Right renal pelvis (tissue), 4 donors: ENCODE measurements at regions not wholly inside any gene's neighbourhood (a gene's known extent, or its start where the extent isn't known, plus 50 kb on each side); places are given as distances from the start of the nearest gene placed in this dataset.

ENCODE experiments used
- DNase-seq, 4 donors: peaks; one replicate each; pipeline ENCODE4 v3.0.0-alpha.2; 2013; ENCODE audit warnings: low read depth in 4 of 4, low spot score in 3 of 4, missing footprints in 1 of 4

DNA sequence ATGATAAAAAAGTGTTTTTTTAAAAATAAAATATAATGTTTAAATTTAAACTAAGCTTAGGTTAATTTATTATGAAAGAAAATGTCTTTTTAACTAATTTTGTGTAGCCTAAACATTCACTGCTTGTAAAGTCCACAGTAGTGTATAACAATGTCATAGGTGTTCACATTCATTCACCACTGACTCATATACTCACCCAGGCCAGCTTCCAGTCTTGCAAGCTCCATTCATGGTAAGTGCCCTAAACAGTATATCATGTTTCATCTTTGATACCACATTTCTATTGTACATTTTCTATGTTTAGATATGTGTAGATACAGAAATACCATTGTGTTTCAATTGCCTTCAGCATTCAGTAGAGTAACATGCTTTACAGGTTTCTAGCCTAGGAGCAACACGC lies 530.3 kb downstream of the EPHA5 start:
- no peak for DNase-seq

DNA sequence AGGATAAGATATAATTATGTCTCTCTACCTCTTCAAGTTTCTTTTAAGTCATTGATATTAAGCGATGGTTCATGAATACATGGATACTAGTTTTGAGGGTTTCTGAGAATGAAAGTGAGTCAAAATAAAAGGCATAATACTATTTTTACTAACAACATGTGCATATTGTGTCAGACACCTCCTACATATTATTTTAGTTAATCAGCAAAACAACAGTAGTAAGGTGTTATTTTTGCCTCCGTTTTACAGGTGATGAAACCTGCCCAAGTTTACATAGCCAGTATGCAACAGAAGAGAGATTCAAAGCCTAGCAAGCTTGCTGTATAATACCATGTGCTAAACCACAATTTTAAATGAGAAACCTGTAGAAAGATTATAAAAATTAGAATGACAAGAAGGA lies 544.1 kb downstream of the EPHA5 start:
- no peak for DNase-seq

DNA sequence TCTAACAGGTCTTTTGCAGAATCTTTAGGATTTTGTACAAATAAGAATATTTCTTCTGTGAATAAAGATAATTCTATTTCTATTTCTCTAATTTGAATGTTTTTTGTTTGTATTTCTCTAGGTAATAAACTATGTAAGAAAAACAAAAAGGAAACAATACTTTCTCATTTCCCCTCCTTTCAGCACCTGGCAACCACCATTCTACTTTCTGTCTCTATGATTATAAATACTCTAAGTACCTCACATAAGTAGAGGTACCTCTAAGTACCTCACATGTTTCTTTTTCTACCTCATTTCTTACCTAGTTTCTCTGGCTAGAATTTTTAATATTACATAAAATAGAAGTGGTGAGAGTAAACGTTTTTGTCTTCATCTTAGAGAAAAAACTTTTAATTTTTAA lies 550.0 kb downstream of the EPHA5 start:
- DNase-seq, result no peak

DNA sequence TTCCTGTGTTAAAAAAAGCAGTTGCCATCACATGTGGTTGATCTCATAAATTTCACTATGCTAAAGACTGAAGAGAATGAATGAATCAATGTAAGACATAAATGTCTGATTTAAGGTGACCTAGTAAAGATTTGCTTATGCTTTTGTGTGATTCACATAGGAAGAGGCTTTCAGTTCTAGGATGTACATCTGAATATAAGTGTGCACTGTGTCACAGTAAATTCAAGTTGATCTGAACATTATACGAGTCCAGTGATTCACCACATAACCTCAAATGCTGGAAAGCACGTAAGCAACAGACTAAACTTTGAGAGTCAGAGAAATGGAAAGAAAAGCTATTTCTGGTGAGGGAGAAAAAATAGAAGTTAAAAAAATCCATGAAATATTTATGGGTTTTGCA lies 567.9 kb downstream of the EPHA5 start:
- DNase-seq, result no peak

DNA sequence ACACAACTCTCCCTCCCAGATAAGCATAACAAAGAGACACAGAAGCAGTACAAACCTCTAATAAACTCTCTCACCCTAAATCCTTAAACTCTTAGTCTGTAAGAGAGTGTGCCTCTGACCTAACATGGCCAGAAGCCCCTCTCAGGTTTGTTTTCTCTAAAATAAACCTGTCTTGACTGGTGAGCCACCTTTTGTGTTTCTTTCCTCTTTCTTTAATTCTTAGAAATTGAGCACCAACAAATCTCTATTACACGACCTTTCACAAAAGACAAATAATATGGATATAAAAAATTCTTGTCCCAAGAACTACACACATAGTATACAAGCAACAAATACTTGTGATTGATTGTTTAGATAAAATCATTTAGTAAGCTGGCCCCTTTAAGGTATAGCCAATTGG lies 573.7 kb downstream of the EPHA5 start:
- DNase-seq, result no peak

DNA sequence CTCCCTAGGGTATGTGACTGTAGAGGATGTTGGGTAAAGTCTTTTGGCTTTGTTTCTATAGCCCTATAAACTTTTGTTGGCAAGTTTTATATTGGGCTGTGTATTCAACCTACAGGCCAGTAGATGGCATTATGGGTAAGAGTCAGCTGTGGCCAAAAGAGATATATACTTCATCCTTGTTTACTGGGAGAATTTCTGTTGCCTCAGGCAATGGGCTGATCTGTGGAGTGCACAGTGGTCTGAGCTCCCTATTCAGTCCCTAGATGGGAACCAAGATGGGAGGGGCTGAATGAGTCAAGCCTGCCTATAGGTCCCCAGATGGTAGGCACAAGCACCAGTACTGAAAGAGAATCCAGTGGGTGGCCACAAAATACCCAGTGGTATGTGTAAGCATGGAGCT lies 580.6 kb downstream of the EPHA5 start:
- no peak for DNase-seq

DNA sequence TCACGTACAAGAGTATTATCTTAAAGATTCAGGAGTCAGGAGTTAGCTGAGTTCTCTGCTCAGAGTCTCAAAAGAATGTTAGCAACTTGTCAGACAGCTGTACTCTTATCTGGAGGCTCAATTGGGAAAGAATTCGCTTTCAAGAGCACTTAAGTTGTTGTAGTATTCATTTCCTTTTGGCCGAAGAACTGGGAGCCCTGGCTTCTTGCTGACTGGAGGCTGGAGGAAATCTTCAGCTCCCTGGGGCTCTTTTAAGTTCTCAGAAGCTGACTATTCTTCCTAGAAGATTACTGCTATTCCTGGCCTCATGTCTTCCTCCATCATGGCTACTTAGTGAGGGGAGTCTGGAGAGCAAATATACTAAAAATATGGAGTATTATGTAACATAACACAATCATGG lies 587.2 kb downstream of the EPHA5 start:
- DNase-seq, result no peak

DNA sequence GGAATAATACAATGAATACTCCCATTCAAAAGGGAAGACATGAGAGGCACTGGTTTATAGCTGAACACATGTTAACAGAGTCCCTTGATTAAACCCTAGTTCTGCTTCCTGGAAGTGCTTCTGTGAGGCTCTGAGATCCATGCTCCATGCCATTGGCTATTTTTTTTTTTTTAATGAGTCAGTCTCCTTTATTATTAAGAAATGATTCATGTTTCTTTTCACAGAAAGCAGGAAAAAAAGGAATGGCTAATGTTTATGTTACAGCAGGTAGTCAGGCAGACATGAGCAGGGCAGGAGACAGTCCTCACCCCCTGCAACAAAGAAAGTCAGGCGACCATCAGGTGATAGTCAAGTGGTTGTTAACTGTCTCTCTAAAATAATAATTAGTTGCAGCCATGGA lies 598.7 kb downstream of the EPHA5 start:
- DNase-seq, result no peak

DNA sequence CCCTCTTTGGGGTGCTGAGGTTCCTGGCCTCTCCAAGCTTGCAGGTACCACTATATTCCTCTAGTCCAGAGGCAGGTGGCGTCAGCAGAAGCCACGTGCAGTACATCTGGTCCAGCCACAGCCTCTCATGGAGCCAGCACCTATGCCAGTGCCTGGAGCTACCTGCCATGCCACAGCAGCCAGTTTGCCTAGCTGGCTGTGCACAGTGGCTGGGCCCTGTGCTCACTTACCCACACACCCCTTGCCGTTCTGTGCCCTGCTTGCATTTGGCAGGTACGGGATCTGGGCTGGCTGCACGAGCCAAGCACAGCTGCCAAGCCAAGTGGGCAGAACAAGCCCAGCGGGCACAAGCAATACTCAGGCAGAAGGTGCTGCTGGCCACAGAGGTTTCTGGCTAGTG lies 601.1 kb downstream of the EPHA5 start:
- no peak for DNase-seq

DNA sequence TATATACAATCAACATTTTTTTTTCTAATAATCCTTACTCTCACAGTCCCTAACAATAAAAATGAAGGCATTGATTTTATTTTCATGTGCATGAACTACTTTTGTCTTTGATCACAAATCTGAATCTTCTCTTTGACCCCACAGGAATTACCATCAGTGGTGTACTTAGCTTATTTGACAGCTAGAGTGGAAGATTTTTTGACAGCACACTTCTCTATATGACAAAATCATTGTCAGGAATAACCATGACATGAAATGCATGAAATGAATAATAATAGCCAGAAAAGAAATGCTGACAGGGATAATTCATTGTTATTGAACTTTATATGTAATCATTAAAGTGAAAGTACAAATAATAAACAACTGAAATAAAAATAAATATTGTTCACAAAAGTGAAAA lies 604.2 kb downstream of the EPHA5 start:
- no peak for DNase-seq

DNA sequence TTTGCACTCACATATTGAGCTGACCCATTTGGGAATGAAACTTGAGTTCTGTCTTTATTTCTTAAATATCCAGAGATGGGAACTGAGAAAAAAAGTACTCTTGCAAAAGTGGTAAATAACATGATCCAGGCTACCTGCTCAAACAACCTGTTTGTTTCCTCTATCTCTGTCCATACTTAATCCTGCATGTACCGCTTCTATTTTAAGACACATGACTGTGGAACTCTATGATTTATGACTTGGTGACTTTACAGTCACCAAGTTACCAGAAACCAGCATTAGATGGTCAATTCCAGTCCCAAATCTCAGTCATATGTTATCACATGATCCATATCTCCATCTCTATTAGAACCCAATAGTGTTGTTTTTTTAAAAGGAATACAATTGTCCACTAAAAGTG lies 606.7 kb downstream of the EPHA5 start:
- DNase-seq, result no peak

DNA sequence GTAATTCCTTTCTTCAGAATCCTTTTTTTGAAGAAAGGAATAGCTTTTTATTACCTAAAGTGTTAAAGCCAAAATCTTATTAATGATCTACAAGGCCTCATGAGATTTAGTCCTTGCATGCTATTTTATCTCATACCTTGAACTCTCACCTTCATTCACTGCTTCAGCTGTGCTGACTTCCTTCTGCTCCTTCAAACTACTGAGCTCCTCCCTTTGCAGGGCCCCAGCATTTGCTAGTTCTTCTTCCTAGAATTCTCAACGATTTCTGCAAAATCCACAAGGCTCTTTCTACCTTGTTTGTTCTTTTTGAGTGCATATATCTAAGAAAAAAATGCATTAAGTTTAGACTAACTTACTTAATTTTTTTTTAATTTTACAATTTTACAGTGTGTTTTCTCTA lies 619.5 kb downstream of the EPHA5 start:
- DNase-seq, result no peak

DNA sequence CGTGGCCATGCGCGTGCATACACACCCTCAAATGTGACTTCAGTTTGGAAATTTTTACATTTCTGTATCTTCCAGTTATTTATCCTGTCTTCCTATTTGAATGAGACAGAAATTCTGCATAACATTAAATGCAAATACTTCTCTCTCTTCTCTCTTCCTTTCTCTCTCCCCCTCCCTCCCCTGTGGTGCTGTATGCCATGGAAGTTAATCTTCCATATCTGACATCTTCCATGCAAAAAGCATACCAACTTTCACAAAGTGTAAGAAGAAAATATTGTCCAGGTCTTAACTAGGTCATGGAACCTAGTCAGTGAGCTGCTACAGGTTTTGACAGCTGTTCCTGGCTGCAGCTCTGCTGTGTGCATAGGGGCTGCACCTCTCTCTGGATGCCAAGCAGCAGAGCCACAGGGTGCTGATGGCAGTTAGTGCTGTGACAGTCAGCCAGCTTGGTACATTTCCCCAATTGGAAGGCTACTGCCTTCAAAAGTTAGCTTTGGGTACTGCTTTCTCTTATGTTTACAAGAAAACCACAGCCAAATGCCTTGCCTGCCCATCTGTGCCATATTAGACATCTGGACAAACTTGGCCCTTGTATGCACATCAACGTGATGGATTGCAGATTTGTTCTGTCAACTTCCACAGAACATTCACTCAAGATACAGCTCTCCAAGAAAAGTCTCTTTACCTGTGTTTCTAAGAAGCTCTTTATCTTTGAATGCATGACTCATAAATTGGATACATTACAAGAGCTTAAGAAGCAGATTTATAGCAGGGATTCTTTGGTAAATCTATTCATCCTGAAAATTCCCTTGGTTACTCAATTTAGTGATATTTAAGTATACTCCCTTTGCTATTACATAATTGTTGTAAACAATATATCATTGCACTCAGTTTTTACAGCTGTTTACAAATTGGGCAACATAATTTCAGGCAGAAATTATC lies 623.8 kb downstream of the EPHA5 start:
- DNase-seq, result no peak

DNA sequence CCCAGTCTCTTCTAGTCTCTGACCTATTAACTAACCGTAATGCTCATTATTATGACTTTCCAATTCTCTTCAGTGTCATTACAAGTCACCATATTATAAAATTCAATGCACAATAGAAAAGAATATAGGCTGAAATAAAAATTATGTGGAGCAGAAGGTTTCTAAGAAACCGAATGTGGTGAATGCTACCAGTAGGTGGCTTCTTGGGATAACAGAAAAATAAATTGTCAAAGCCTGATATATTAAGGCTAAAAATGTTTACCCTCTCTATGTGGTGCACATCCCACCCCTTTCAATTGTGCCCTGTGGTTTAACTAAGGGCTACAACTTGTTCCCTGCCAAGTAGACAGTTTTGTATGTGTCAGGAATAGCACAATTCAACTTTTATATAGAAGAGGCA lies 624.6 kb upstream of the TECRL start:
- no peak for DNase-seq

DNA sequence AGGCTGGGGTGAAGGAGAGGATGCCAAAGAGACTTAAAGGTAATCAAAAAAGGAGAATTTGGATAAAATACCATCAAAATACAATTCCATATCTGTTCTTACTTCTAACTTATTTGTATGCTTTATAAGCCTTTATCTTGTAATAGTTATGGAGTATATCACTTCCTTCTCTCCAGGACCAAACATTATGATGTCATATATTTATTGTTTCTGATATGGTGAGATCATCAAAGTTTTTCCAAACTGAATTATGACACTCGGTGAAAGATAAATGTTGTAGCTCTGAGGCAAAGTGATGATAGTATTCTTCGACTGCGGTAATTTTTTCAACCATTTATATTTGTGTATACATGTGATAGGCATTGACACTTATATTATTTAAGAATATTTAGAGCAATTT lies 619.3 kb upstream of the TECRL start:
- no peak for DNase-seq

DNA sequence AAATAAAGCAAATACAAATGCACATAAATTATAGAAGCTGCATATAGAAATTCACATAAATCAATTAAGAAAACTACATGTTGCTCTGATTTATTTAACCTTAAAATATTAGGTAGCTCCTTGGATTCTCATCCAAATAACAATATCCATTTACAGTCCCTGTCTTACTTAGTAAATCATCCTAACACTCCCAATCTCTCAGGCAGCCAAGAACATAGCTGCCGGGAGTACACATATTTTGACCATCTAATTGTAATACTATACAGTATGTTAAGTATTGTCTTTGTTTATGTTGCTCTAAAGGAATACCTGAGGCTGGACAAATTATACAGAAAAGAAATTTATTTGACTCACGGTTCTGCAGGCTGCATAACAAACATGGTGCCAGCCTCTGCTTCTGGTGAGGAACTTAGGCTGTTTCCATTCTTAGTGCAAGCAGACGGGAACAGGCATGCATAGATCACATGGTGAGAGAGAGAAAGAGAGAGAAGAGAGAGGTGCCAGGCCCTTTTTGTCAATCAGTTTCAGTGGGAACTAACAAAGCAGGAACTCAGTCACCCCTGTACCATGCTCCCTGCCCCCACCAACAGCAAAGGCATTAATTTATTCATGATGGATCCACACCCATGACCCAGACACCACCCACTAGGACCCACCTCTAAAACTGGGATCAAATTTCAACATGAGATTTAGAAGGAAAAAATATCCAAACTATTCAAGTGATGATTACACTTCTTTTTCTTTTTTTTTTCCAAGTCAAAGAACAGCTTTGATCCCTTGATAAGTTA lies 614.8 kb upstream of the TECRL start:
- DNase-seq, result no peak

DNA sequence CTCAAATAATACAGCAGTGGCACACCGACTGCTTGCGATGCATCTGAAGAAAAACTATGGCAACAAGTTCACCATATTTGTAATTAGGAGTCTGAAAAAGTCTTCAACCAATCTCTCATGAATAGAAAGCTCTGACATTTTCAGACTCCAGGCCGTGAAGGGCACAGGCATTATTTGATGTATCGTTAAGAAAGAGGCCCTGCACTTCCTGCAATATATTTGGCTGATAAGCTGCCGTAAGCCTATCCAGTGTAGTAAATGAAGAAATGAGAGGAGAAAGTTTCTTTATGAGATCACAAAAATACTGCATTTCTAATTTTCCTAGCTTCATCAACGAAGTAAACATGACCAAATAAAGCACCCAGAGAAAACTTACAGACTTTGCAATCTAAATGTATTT lies 613.8 kb upstream of the TECRL start:
- DNase-seq, result no peak

DNA sequence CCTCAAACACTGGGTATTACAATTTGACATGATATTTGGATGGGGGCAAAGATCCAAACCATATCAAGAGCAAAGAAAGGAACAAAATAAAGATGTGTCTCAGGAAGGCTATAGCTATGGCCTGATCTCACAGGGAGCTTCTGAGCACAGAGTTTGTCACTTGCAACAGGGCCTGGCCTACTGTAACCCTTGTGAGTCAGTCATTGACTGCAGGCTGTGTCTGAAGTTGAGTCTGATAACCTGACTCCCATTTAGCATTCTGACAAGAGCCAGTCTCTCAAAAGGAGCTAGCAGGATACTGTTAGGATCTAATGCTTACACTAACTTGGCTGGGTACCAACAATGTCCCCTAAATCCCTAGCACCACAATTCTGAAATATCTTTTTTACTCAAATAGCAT lies 612.5 kb upstream of the TECRL start:
- no peak for DNase-seq

DNA sequence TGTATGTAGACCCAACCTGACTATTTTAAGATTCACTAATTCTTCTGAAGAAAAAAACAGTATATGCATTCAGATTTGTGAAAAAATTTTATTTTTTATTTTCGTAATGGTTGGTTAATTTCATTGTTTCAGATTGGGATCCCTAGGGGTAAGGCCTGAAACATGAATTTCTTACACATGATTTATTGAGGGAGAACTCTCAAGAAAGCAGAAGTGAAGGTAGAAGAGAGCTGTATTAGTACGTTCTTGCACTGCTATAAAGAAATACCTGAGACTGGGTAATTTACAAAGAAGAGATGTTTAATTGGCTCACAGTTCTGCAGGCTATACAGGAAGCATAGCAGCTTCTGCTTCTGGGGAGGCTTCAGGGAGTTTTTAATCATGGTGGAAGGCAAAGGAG lies 611.9 kb upstream of the TECRL start:
- no peak for DNase-seq

DNA sequence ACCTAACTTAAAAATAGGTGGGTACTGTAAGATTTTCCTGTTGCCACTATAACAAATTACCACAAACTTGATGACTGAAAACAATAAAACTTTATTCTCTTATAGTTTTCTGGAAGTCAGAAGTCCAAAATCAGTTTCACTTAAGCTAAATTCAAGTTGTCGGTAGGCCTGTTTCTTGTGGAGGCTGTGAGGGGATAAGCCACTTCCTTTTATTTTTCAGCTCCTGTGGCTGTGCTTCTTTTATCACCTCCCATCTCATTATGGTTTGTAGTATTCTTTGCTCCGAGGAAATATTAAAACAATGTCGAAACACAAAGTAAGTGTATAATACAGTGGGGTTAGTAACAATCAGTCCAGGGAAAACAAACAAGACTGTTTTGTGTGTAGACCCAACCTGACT lies 610.5 kb upstream of the TECRL start:
- no peak for DNase-seq

DNA sequence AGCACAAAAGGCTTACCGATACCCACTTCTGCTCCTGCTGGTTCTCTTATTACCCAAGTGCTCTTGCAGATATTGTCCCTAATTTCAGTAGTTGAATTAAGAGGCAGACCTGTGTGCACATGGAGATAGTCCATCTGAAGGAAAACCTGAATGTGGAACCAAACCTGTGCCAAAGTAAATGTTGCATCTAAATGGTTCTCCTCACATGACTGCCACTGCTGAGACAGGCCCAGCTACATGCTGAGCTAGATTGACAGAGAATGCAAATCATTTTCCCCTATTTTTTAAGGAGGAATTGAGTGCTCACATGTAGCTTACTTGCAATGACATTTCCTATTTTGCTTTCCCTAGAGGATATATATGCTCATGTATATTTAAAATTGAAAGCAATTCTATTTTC lies 609.1 kb upstream of the TECRL start:
- DNase-seq, result no peak

DNA sequence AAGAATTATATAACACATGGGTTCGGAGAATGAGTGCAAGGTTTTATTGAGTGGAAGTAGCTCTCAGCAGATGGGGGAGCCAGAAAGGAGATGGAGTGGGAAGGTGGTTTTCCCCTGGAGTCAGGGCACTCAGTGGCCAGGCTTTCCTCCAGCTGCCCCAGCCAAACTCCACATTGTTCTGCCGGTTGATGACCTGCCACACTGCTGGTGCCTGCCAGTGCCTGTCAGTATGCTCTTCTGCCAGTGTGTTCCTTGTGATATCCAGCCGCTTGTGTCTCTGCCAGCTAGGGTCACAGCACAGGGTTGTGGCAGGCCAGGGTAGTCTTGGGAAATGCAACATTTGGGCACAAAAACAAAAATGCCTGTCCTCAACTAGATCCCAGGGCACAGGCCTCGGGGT lies 604.8 kb upstream of the TECRL start:
- no peak for DNase-seq
